HCT116 (cell line): ENCODE measurements at regions not wholly inside any gene's neighbourhood (a gene's known extent, or its start where the extent isn't known, plus 50 kb on each side); places are given as distances from the start of the nearest gene placed in this dataset.

ENCODE experiments used
- CBX3 ChIP-seq: IDR thresholded peaks from 2 replicates; pipeline ENCODE4 v1.6.1; 2012; ENCODE audit warnings: low read depth
- CTCF ChIP-seq, 3 experiments: fragments of 200-600 bp in 1 of 3; sonication (generic) in 1 of 3; IDR thresholded peaks in 2 of 3; conservative IDR thresholded peaks in 1 of 3; 2 replicates each; pipeline ENCODE4 v1.5.1; 2012 to 2017; ENCODE audit warnings: low read depth in 2 of 3, low read length in 2 of 3, antibody characterized with exemption in 1 of 3, borderline replicate concordance in 1 of 3, control low read depth in 1 of 3, mild to moderate bottlenecking in 1 of 3, mixed read lengths in 1 of 3, mixed run types in 1 of 3, moderate library complexity in 1 of 3; ENCODE audit not compliant: insufficient read depth in 1 of 3
- EZH2 ChIP-seq: fragments of 200-600 bp; sonication (generic); IDR thresholded peaks from 2 replicates; pipeline ENCODE4 v1.6.1; 2017; ENCODE audit warnings: antibody characterized with exemption, mixed run types
- POLR2A ChIP-seq: IDR thresholded peaks from 2 replicates; pipeline ENCODE4 v1.7.0; 2011; ENCODE audit warnings: borderline replicate concordance; ENCODE audit not compliant: insufficient read depth, insufficient read length; ENCODE audit errors: extremely low read depth
- POLR2AphosphoS5 ChIP-seq: IDR thresholded peaks from 2 replicates; pipeline ENCODE4 v1.6.1; 2011; ENCODE audit warnings: mild to moderate bottlenecking, low read depth, low read length, moderate library complexity
- RAD21 ChIP-seq: IDR thresholded peaks from 2 replicates; pipeline ENCODE4 v1.6.1; 2012; ENCODE audit warnings: low read depth, mild to moderate bottlenecking
- ZFX ChIP-seq: fragments of 450-650 bp; IDR thresholded peaks from 2 replicates; pipeline ENCODE4 v1.6.1; 2017
- ZNF274 ChIP-seq: fragments of 200-500 bp; sonication (Bioruptor generic); IDR thresholded peaks from 2 replicates; pipeline ENCODE4 v1.6.1; 2014; ENCODE audit warnings: mild to moderate bottlenecking, low read depth, low read length, inconsistent platforms

GRCh38 chr6:149263321-149263720, 54.2 kb upstream of the TAB2 start:
- TF ChIP-seq ZNF274 (no peak), CTCF (IDR thresholded peaks at IDR 0.05 in 2 of 3, conservative IDR thresholded peaks at IDR 0.05 in 1 of 3; ENCODE audit: borderline replicate concordance in 1 of 3, insufficient read depth in 1 of 3, low read depth in 2 of 3, low read length in 2 of 3) (no peak), POLR2AphosphoS5 (no peak), POLR2A (no peak), EZH2 (no peak), CBX3 (no peak), ZFX (no peak), RAD21 (no peak)
